D341Med (cell line): ENCODE measurements at regions not wholly inside any gene's neighbourhood (a gene's known extent, or its start where the extent isn't known, plus 50 kb on each side); places are given as distances from the start of the nearest gene placed in this dataset.

Experiments
- DNase-seq: peaks from one replicate; pipeline ENCODE4 v3.0.0; 2012; ENCODE audit warnings: low spot score

- no peak for DNase-seq
Measured at GRCh38 chrX:137483554-137483953, 82.4 kb upstream of the ZIC3 start.

- no peak for DNase-seq
Measured at GRCh38 chrX:137482136-137482535, 83.8 kb upstream of the ZIC3 start.

DNA sequence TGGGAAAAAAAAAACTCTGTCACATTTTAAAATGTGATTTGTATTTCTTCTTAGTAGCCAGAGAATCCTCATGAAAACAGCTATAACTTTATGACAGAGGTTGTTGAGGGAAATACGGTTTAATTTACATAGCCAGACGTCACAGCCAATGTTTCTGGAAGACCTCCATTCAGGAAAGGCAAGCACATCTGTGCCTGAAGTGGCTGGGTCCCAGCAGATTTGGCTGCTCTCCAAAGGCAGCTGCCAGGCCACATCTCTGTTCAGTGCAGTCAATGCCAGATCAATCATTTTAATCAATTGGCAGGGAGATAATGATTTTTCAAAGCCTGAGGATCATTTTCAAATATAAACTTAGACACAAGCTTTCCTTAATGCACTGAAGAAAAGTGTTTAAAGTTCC lies 86.5 kb upstream of the ZIC3 start:
- DNase-seq: no peak

DNA sequence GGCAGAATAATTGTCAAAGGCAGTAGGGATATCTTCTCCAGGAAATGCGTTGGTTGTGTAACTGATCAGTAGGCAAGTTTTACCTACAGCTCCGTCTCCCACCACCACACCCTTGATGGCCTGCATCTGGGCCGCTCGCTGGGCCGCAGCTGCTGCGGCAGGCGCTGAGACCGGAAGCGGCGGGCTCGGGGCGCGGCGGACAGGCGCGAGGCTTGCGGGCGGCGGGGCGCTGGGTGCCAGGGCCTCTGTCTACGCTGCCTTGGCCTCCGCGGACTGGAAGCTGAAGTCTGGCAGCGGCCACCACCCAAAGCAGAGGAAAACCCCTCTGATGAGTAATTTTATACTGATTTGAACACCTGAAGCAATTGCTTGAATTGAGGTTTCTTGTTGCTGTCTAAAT lies 124.2 kb upstream of the ZIC3 start:
- DNase-seq: no peak

GRCh38 chrX:137432609-137433008 lies 133.3 kb upstream of the ZIC3 start:
- no peak for DNase-seq

GRCh38 chrX:137431693-137432488 lies 134.0 kb upstream of the ZIC3 start:
- no peak for DNase-seq

- no peak for DNase-seq
Measured at GRCh38 chrX:137430984-137431475, 134.9 kb upstream of the ZIC3 start.

DNA sequence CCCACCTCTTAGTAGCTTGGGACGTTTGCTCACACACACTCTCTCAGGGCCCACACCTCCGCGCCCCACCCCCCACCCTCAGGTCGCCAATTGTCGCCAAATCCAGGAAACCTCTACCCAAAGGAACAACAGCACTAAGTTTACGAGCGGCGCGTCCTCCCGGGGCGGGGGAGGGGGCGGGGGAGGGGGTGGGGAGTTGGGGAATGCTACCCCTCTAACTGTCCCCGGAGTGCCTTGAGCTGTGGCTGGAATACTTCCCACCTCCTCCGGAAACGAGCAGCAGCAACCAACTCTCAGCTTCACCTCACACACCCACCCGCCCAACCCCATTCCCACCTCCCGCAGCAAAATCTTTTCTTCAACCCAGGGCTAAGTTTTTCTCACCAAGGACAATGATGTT lies 135.6 kb upstream of the ZIC3 start:
- DNase-seq: no peak

DNA sequence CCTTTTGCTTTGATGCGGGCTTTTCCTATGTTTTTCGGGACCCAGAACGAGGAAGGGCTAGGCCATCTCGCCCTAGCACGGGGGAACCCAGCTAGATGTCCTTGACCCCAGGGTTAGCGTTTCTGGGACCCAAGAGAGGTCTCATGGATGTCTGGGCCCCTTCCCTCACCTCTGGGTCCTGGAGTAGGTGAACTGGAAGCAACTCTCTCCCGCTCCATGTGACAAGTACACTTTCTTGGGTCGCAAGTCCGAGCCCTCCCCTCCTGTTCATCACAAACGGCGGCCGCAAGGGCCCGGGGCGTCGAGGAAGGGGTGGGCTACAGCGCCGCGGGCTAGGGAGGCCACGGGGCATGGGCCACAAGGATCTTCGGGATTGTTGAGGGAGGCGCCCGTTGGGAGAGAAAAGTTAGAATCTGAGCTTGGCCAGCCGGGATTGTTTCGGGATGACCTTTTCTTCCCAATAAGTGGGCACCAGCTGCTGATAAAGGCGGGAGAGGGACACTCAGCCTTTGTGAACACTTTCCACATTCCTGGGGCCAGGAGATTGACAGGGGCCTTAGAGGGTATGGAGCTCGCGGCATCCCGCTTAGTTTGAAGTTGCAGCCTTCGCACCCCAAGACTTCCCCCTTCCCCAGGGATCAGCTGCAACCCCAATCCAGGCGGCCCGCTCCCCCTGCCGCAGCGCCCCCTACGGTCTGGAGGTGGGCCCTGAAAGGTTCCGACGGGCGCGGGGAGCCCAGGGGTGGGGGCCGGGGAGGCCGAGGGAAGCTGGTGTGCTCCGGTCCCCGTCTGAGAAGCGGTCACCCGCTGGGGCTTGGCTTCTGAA lies 136.9 kb upstream of the ZIC3 start:
- no peak for DNase-seq

- DNase-seq: no peak
Measured at GRCh38 chrX:137428221-137428661, 137.7 kb upstream of the ZIC3 start.

DNA sequence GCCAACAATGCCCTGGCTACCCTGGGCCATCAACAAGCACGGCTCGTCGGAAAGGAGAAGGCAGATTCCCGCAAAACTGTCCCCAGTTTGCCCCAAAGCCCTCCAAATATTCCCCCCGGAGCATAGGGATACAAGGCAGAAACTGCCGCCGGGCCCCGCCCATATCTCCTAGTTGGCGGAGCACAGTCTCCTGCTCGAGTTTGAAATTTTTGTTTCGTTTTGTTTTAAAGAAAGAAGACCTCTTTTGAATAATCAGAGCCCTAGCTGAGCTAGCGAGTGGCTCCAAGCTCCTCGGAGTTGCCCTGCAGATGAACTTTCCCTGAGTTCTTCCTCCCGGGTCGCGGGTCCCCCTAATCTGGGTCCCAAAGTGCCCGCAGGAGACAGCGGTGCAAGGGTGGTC lies 138.1 kb upstream of the ZIC3 start:
- no peak for DNase-seq

DNA sequence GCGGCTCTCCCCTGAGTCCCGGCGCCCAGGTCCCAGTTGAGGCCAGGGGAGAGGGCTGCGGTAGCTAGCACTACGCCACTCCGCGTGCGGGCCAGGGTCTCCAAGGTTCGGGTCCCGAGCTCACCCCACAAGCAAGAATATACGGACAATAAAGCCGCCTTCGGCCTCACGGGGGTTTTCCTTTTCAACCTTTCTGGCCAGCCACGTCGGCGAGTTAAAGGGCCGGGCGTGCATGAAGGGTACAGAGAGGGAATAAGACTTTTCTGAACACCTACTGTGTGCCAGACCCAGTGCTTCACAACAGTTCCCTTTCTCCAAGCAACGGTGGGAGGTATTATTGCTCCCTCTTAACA lies 138.5 kb upstream of the ZIC3 start:
- no peak for DNase-seq

- DNase-seq: no peak
Measured at GRCh38 chrX:137426695-137427425, 139.1 kb upstream of the ZIC3 start.

DNA sequence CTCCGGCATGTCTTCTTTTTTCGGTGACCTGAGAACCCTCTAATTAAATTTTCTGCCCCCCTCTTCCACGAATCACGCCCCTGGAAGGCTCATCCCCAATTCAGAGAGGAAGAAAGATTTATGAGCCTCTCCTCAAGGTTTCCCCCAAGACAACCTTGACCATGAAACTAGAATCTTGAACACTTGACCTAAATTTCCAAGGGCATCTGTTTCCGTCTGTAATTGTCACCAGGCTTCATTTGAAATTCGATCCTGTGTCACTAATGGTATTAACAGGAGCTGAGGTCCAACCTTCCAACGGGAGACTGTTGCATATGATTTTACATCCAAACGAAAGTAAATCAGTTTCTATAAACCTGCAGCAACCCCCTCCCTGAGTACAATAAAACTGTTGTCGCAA lies 139.9 kb upstream of the ZIC3 start:
- no peak for DNase-seq

DNA sequence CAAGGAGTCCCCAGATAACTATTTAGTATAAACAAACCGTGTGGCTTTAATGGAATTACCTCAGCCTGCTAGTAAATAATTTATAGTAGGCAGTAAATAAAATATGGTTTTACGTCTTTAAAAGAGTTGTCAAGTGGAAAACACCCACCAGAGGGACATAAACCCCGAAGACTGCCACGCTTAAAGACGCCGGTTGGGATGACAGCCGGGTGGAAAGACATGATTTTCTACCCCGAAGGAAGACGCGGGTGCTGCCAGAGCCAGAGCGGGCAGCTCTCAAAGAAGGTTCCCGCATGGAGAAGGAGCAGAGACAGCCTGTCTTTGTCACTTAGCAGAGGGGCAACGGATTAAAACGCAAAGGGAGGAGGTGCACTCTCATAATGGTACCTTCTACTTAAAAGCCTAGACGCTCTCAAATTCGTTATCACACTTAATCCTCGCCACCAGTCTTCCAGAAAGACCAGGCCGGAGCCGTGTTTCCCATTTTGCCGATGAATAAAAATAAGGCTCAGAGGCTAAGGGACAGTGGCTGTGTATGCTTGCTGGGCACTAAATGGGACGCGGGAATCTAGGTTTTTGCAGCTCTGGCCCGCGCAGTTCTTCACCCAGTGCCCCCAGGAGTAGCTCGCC lies 140.5 kb upstream of the ZIC3 start:
- DNase-seq: no peak

GRCh38 chrX:137424679-137425078 lies 141.2 kb upstream of the ZIC3 start:
- no peak for DNase-seq

- no peak for DNase-seq
Measured at GRCh38 chrX:137423241-137423640, 142.7 kb upstream of the ZIC3 start.

- DNase-seq: no peak
Measured at GRCh38 chrX:137418086-137418485, 147.8 kb upstream of the ZIC3 start.

- no peak for DNase-seq
Measured at GRCh38 chrX:137413190-137413589, 152.7 kb upstream of the ZIC3 start.

DNA sequence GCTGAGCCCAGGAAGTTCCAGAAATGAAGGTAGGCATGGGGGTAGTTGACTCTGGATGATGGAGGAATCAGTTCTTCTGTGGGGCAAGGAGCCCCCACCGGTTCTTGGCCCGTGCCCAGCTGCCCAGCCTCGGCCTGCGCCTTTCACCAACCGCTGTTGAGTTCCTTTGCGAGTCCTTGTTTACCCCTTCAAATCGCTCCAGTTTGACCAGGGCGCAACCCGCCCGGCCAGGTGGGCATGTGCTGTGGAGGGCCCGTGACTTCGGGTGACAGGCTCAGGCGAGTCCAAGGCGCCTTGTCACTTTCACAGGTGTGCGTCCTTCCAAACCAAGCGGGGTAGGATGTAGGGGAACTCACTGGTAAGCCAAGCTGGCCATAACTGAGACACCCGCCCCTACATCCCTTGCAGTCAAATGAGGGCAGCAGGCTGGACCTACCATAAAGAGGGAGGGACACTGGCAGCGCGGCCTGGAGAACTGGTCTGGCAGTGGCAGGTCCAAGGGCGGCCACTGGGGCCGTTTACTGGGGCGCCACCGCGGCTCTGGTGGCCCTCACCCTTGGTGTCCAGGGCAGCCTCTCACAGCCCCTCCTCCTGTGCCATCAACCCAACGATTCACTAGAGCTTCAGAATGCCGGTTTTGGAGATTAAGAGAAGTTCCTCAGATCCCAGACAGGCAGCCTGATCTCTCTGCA lies 160.3 kb upstream of the ZIC3 start:
- no peak for DNase-seq

- no peak for DNase-seq
Measured at GRCh38 chrX:137401092-137401491, 164.8 kb upstream of the ZIC3 start.

DNA sequence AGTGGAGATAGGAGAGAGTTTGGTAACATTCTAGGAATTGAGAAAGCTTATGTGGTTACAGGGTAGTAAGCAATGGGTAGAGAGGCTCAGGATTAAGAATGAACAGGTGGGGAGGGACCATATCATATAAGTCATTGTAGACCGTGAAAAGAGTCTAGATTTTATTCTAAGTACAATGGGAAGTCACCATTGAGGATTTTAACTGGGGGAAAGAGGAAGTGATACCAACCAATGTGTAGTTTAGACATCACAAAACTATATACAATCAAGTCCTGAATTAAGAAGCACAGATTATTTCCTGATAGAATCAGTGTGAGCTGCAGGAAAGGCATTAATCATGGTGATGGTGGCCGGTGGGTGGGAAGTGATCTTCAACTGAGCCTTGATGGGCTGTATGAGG lies 178.3 kb upstream of the ZIC3 start:
- no peak for DNase-seq
